ENCODE measurements at regions not wholly inside any gene's neighbourhood (a gene's known extent, or its start where the extent isn't known, plus 50 kb on each side); places are given as distances from the start of the nearest gene placed in this dataset.

DNA sequence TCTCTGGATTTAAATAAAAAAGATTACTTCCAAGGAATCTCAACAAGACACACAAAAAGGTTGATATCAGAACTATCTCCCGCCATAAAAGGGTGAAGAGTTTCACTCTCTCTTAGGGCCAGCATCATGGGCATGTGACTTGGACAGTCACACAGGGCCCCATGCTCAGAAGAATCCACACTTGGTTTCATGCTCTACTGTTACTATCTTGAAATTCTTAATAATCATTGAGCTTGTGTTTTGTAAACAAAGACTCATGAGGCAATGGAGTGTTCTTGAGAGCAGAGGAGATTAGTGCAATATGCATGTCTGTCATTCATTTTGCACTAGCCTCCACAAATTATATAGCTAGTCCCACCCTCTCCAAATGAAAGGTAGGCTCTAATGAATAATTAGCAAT lies 58.4 kb downstream of the HMHB1 start:
- Mint-ChIP-seq H3K4me3 (ENCODE audit: low read depth) (no peak overlapping the region), H3K36me3 (ENCODE audit: insufficient read depth) (no peaks in the 10 kb centered on the region), H3K27me3 (no peaks in the 10 kb centered on the region), H3K27ac (no peak overlapping the region), H3K4me1 (ENCODE audit: low read depth) (peaks cover 4% of the 10 kb centered on the region), H3K9me3 (ENCODE audit: low read depth) (no peaks in the 10 kb centered on the region)
- no peak for DNase-seq (ENCODE audit: low spot score, unreplicated experiment)
- no peak for TF ChIP-seq CTCF (IDR thresholded peaks at IDR 0.05; ENCODE audit: unreplicated experiment)

DNA sequence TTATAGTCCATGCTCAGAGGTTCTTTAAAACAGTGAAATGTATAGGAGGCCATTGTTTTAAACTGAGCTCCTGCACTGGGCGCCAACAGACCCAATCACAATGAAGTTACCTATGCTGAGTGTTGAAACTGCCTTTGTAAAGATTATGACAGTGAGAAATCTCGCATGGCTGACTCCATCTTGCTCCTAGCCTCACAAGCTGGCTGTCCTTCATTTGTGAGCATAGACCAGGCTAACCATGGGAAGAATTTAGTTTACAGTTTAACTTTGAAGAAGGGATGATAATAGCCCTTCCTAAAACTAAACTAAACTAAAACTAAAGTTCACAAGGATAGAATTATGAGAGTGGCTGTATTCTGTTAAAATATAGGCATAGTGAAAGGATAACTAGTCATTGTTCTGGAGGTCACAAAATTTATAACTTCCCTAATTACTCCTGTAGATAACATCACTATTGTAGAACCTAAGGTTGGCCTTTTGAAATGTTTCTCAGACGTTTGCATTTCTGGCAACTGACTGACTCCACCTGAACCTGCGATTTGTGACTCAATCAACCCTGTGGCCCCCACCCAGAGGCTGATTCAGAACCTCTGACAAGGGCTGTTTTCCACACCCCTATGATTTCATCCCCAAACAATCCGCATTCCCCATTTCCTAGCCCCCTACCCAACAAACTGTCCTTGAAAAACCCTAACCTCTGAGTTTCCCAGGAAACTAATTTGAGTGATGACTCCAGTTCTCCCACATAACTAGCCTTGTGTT lies 59.1 kb downstream of the HMHB1 start:
- no peak overlapping the region for H3K4me3 Mint-ChIP-seq (ENCODE audit: low read depth)
- H3K27ac Mint-ChIP-seq = no peak overlapping the region
- no peaks in the 10 kb centered on the region for H3K9me3 Mint-ChIP-seq (ENCODE audit: low read depth)
- no peak for DNase-seq (ENCODE audit: low spot score, unreplicated experiment)
- no peak for TF ChIP-seq CTCF (IDR thresholded peaks at IDR 0.05; ENCODE audit: unreplicated experiment)
- H3K4me1 Mint-ChIP-seq (ENCODE audit: low read depth) = peaks cover 3% of the 10 kb centered on the region
- H3K27me3 Mint-ChIP-seq = no peaks in the 10 kb centered on the region
- no peaks in the 10 kb centered on the region for H3K36me3 Mint-ChIP-seq (ENCODE audit: insufficient read depth)

DNA sequence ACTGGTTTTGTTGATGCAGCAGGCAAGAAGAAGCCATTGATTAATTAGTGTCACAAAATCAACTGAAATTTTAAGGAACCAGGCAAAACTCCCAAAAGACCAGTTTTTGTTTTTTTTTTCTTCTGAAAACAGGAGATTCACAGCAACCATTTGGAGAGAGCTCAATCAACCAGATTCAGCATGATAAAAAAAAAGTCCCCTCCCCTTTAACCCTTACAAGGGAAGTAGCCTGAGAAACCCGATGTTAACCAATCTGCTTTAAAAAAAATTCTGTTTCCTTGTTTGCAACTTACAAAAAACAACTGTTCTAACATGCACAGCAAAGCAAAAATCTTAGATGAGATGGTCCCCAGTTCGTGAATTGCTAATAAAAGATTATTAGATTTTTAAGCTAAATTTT lies 59.7 kb downstream of the HMHB1 start:
- DNase-seq (ENCODE audit: low spot score, unreplicated experiment) = no peak
- H3K4me3 Mint-ChIP-seq (ENCODE audit: low read depth) = no peak overlapping the region
- no peaks in the 10 kb centered on the region for H3K36me3 Mint-ChIP-seq (ENCODE audit: insufficient read depth)
- no peak overlapping the region for H3K27ac Mint-ChIP-seq
- H3K9me3 Mint-ChIP-seq (ENCODE audit: low read depth) = no peaks in the 10 kb centered on the region
- H3K27me3 Mint-ChIP-seq = no peaks in the 10 kb centered on the region
- TF ChIP-seq CTCF (IDR thresholded peaks at IDR 0.05; ENCODE audit: unreplicated experiment) = no peak
- peaks cover 3% of the 10 kb centered on the region for H3K4me1 Mint-ChIP-seq (ENCODE audit: low read depth)

DNA sequence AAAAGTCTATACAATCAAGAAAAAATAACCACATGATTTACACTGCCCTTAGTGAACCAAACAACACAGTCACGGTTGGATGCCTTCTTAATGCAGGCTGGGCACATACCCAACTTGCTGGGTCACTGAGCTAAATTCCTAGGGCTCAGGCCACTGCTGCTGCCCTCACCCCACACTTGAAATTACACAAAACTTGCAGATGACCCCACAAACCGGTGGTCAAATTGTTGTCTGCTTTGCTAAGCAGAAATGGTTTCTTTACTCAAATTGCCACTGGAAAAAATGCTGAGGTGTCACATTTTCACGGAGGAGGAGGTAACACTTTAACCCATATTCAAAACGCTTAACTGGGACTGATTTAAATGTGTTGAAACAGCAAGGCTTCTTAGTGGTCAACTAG lies 62.4 kb downstream of the HMHB1 start:
- Mint-ChIP-seq H3K4me1 (ENCODE audit: low read depth) (peaks cover 3% of the 10 kb centered on the region), H3K4me3 (ENCODE audit: low read depth) (no peak overlapping the region), H3K27ac (no peak overlapping the region), H3K27me3 (peaks cover 4% of the 10 kb centered on the region), H3K36me3 (ENCODE audit: insufficient read depth) (no peaks in the 10 kb centered on the region), H3K9me3 (ENCODE audit: low read depth) (no peaks in the 10 kb centered on the region)
- no peak for DNase-seq (ENCODE audit: low spot score, unreplicated experiment)
- no peak for TF ChIP-seq CTCF (IDR thresholded peaks at IDR 0.05; ENCODE audit: unreplicated experiment)

- Mint-ChIP-seq H3K36me3 (ENCODE audit: insufficient read depth) (no peaks in the 10 kb centered on the region), H3K9me3 (ENCODE audit: low read depth) (peaks cover 6% of the 10 kb centered on the region), H3K4me3 (ENCODE audit: low read depth) (no peak overlapping the region), H3K4me1 (ENCODE audit: low read depth) (peaks cover 7% of the 10 kb centered on the region), H3K27ac (no peak overlapping the region), H3K27me3 (peaks cover 4% of the 10 kb centered on the region)
- no peak for TF ChIP-seq CTCF (IDR thresholded peaks at IDR 0.05; ENCODE audit: unreplicated experiment)
- no peak for DNase-seq (ENCODE audit: low spot score, unreplicated experiment)
Observed at GRCh38 chr5:143877196-143877595, 65.2 kb downstream of the HMHB1 start.

Measured in progenitor cell of endocrine pancreas (in vitro differentiated cells).